ENCODE measurements at regions not wholly inside any gene's neighbourhood (a gene's known extent, or its start where the extent isn't known, plus 50 kb on each side); places are given as distances from the start of the nearest gene placed in this dataset.

DNA sequence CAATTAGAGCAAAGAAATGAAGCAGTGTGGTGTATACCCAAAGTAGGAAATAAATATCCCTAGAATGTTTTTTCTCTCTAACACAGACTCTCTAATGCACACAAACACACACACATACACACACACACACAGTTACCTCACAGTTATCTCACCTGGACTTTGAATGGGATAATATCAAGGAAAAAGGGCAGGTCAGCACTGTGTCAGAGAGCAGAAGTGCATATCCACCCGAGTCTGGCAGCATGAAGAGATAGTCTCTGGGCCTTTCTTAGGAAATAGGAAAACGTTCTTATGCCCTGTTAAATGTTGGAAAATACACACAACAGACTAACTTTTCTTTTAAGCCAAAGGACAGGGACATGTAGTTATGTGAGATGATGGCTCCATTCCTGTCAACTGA is 162.0 kb downstream of the COL6A3 start:
- Mint-ChIP-seq H3K4me3 (no peak overlapping the region), H3K27ac (no peak overlapping the region), H3K9me3 (peaks cover 0 to 9% (median 3%) of the 10 kb centered on the region in 8 donors), H3K36me3 (no peaks in the 10 kb centered on the region), H3K27me3 (peaks cover 12 to 16% of the 10 kb centered on the region in 2 donors), H3K4me1 (no peaks in the 10 kb centered on the region)
- Histone ChIP-seq H3K4me1 (ENCODE audit: insufficient read depth, low read length) (no peaks in the 10 kb centered on the region), H3K4me3 (ENCODE audit: low read length in 2 of 2) (no peak overlapping the region), H3K27ac (ENCODE audit: low read depth, low read length) (no peak overlapping the region), H3K27me3 (ENCODE audit: insufficient read depth, low read length) (peaks cover 6% of the 10 kb centered on the region), H3K9me3 (ENCODE audit: control insufficient read depth in 1 of 2, low read length in 2 of 2) (no peaks in the 10 kb centered on the region), H3K36me3 (ENCODE audit: insufficient read depth, low read length) (no peaks in the 10 kb centered on the region)
- DNase-seq: no peak
- intact Hi-C loops (cut with micrococcal nuclease): no loop called here
- CTCF ChIA-PET (ENCODE audit: partially characterized antibody): no interaction called here
- POLR2A ChIA-PET (ENCODE audit: partially characterized antibody): no interaction called here

DNA sequence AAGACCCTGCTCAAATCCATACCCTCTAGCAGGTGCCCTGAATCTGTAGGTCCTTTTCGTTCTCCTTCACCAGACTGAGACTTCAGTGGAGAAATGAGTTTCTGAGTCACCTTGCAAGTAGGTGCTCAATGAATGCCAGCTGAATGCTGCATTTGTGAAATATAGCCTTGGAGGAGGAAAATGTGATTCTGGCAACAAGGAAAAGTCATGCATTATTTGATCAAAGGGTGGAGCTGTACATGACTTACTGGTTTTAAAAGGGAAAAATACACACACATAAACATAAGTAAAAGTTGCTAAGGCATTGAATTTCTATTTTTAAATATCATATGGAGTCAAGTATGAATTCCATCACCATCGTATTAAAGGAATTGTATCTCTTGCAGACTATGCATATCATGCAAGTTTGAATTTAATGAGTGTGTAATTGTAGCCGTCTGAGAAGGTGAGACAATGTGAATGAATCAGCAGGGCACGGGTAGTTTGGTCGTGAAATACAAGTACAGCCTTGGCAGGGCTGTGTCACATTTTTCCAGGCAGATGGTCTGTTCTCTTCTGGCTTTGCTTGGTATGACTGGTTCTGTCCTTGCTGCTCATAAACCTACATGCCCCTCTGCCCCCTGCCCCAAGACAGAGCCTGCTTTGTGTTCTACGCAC is 160.8 kb downstream of the COL6A3 start:
- POLR2A ChIA-PET (ENCODE audit: partially characterized antibody): no interaction called here
- DNase-seq: no peak
- intact Hi-C loops (cut with micrococcal nuclease): no loop called here
- H3K27ac Mint-ChIP-seq: no peak overlapping the region
- no peaks in the 10 kb centered on the region for H3K36me3 Mint-ChIP-seq
- no peaks in the 10 kb centered on the region for H3K4me1 Mint-ChIP-seq
- Histone ChIP-seq H3K4me1 (ENCODE audit: insufficient read depth, low read length) (no peaks in the 10 kb centered on the region), H3K4me3 (ENCODE audit: low read length in 2 of 2) (no peak overlapping the region), H3K27ac (ENCODE audit: low read depth, low read length) (no peak overlapping the region), H3K9me3 (ENCODE audit: control insufficient read depth in 1 of 2, low read length in 2 of 2) (no peaks in the 10 kb centered on the region), H3K36me3 (ENCODE audit: insufficient read depth, low read length) (no peaks in the 10 kb centered on the region), H3K27me3 (ENCODE audit: insufficient read depth, low read length) (peaks cover 6% of the 10 kb centered on the region)
- H3K4me3 Mint-ChIP-seq: no peak overlapping the region
- peaks cover 0 to 9% (median 3%) of the 10 kb centered on the region in 8 donors for H3K9me3 Mint-ChIP-seq
- peaks cover 14 to 18% of the 10 kb centered on the region in 2 donors for H3K27me3 Mint-ChIP-seq
- CTCF ChIA-PET (ENCODE audit: partially characterized antibody): no interaction called here

DNA sequence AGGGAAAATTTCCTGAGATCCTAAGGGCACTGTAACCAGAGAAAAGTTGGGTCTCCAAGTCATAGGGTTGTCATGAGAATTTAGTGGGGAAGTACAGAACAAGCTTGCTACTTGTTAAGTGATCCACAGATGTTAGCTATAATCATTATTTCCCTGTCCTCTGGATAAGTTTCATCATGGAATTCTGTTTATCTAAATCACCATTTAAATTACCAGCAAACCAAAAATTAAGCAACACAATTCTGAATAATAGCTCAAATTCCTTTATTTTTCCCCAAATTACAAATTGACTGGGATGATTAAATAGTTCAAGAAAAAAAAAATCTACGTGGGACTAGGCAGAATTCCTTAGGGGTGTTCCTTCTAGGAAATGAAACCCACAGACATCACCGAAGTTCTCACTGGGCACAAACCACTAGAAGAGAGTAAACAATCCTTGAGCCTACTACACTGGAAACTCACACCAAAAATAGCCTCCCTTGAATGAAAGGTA is 159.5 kb downstream of the COL6A3 start:
- intact Hi-C loops (cut with micrococcal nuclease): no loop called here

DNA sequence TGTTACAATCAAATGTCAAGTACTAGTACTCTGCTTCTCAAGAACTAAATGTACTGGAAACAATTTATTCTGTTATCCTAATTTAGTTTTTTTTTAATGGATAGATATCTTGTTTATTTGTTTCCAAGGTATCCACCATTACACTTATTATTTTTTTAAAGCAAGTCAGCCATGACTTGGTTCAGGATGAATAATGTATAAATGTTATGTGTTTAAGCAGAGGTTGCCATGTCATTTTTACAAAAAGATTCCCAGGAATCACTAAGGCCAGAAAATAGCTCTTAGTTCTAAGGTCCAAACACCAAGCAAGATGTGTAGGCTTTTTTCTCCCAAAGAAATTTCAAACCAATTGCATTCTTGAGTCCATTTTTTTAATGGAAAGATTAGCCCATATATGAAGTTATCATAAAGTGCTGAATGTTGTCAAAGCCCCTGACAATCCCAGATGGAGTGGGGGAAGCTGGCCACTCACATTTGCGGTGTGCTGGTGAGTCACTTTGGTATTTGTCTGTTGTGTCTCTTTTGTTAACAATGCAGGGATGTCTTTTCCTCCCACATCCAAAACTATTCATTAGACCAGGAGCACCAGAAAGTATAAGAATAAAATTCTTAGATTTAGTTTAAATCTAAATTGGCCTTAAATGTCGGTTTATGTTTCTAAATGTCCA is 158.9 kb downstream of the COL6A3 start:
- Mint-ChIP-seq H3K9me3 (peaks cover 0 to 5% (median 0%) of the 10 kb centered on the region in 8 donors), H3K27me3 (peaks cover 9 to 18% of the 10 kb centered on the region in 2 donors), H3K36me3 (no peaks in the 10 kb centered on the region), H3K4me1 (no peaks in the 10 kb centered on the region), H3K4me3 (no peak overlapping the region), H3K27ac (no peak overlapping the region)
- no peaks in the 10 kb centered on the region for H3K9me3 ChIP-seq (ENCODE audit: control insufficient read depth in 1 of 2, low read length in 2 of 2)
- CTCF ChIA-PET (ENCODE audit: partially characterized antibody): no interaction called here
- H3K36me3 ChIP-seq (ENCODE audit: insufficient read depth, low read length): no peaks in the 10 kb centered on the region
- DNase-seq: no peak
- no peaks in the 10 kb centered on the region for H3K4me1 ChIP-seq (ENCODE audit: insufficient read depth, low read length)
- no peak overlapping the region for H3K4me3 ChIP-seq (ENCODE audit: low read length in 2 of 2)
- H3K27ac ChIP-seq (ENCODE audit: low read depth, low read length): no peak overlapping the region
- POLR2A ChIA-PET (ENCODE audit: partially characterized antibody): no interaction called here
- intact Hi-C loops (cut with micrococcal nuclease): no loop called here
- peaks cover 6% of the 10 kb centered on the region for H3K27me3 ChIP-seq (ENCODE audit: insufficient read depth, low read length)

More for the DNA sequence above, 159.5 kb downstream of the COL6A3 start:
- Histone ChIP-seq H3K36me3 (ENCODE audit: insufficient read depth, low read length) (no peaks in the 10 kb centered on the region), H3K27me3 (ENCODE audit: insufficient read depth, low read length) (peaks cover 6% of the 10 kb centered on the region), H3K27ac (ENCODE audit: low read depth, low read length) (no peak overlapping the region), H3K4me1 (ENCODE audit: insufficient read depth, low read length) (no peaks in the 10 kb centered on the region), H3K9me3 (ENCODE audit: control insufficient read depth in 1 of 2, low read length in 2 of 2) (no peaks in the 10 kb centered on the region), H3K4me3 (ENCODE audit: low read length in 2 of 2) (no peak overlapping the region)
- Mint-ChIP-seq H3K9me3 (peaks cover 0 to 6% (median under 1%) of the 10 kb centered on the region in 8 donors), H3K27ac (no peak overlapping the region), H3K4me1 (no peaks in the 10 kb centered on the region), H3K36me3 (no peaks in the 10 kb centered on the region), H3K27me3 (peaks cover 12 to 19% of the 10 kb centered on the region in 2 donors), H3K4me3 (no peak overlapping the region)
- POLR2A ChIA-PET (ENCODE audit: partially characterized antibody): no interaction called here
- CTCF ChIA-PET (ENCODE audit: partially characterized antibody): no interaction called here
- no peak for DNase-seq

DNA sequence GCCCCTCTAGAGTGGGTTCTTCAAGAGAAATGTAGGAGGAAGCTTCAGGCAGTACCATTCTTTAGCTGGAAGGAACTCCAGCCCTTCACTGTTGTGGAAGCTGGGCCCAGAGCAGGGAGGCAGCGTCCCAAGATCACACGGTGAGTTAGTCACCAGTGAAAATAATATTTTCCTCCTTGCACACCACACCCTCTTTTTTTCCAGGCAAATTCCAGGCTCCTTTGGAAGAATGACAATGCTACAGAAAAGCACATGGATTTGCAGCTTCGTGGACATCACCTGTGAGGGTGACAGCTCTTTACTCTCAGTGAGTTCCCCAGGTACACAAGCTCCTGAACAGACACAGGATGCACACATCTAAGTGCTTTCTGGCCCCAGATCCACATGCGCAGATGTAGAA is 157.1 kb downstream of the COL6A3 start:
- H3K27me3 Mint-ChIP-seq: peaks cover 7 to 16% of the 10 kb centered on the region in 2 donors

DNA sequence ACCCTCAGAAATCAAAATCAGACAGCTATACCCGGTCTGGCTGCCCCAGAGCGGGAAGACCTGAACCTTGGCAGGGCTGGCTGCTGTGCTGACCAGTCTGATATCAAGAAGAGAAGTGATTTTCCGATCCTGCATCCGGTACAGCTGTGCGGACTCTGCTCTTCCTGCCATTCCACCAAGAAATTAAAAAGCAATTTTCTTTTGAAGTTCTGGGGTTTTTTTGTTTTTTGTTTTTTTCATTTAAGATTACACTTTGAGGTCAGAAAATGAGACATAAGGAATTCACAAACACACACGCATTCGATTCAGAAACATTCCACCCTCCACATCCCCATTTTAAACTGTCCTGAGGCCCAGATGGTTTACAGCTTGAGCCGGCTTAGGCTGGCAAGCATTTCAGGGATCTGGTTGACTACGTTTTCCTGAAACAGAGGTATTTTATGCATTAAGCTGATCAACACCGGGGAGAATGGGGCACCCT is 156.5 kb downstream of the COL6A3 start:
- no peak overlapping the region for H3K4me3 ChIP-seq (ENCODE audit: low read length in 2 of 2)
- Mint-ChIP-seq H3K4me3 (no peak overlapping the region), H3K27me3 (peaks cover 6 to 16% of the 10 kb centered on the region in 2 donors), H3K4me1 (no peaks in the 10 kb centered on the region), H3K36me3 (no peaks in the 10 kb centered on the region), H3K27ac (no peak overlapping the region), H3K9me3 (no peaks in the 10 kb centered on the region)
- no peaks in the 10 kb centered on the region for H3K4me1 ChIP-seq (ENCODE audit: insufficient read depth, low read length)
- H3K27ac ChIP-seq (ENCODE audit: low read depth, low read length): no peak overlapping the region
- H3K36me3 ChIP-seq (ENCODE audit: insufficient read depth, low read length): no peaks in the 10 kb centered on the region
- intact Hi-C loops (cut with micrococcal nuclease): no loop called here
- peaks cover 6% of the 10 kb centered on the region for H3K27me3 ChIP-seq (ENCODE audit: insufficient read depth, low read length)
- no peaks in the 10 kb centered on the region for H3K9me3 ChIP-seq (ENCODE audit: control insufficient read depth in 1 of 2, low read length in 2 of 2)
- CTCF ChIA-PET (ENCODE audit: partially characterized antibody): no interaction called here
- DNase-seq: no peak
- POLR2A ChIA-PET (ENCODE audit: partially characterized antibody): no interaction called here

More for the DNA sequence above, 157.1 kb downstream of the COL6A3 start:
- Mint-ChIP-seq H3K4me1 (no peaks in the 10 kb centered on the region), H3K27ac (no peak overlapping the region), H3K9me3 (no peaks in the 10 kb centered on the region), H3K4me3 (no peak overlapping the region), H3K36me3 (no peaks in the 10 kb centered on the region)
- H3K36me3 ChIP-seq (ENCODE audit: insufficient read depth, low read length): no peaks in the 10 kb centered on the region
- H3K27me3 ChIP-seq (ENCODE audit: insufficient read depth, low read length): peaks cover 6% of the 10 kb centered on the region
- ChIA-PET POLR2A (ENCODE audit: partially characterized antibody) (no interaction called here), CTCF (ENCODE audit: partially characterized antibody) (no interaction called here)
- no peak for DNase-seq
- no peak overlapping the region for H3K4me3 ChIP-seq (ENCODE audit: low read length in 2 of 2)
- no peaks in the 10 kb centered on the region for H3K9me3 ChIP-seq (ENCODE audit: control insufficient read depth in 1 of 2, low read length in 2 of 2)
- H3K4me1 ChIP-seq (ENCODE audit: insufficient read depth, low read length): no peaks in the 10 kb centered on the region
- intact Hi-C loops (cut with micrococcal nuclease): no loop called here
- no peak overlapping the region for H3K27ac ChIP-seq (ENCODE audit: low read depth, low read length)

DNA sequence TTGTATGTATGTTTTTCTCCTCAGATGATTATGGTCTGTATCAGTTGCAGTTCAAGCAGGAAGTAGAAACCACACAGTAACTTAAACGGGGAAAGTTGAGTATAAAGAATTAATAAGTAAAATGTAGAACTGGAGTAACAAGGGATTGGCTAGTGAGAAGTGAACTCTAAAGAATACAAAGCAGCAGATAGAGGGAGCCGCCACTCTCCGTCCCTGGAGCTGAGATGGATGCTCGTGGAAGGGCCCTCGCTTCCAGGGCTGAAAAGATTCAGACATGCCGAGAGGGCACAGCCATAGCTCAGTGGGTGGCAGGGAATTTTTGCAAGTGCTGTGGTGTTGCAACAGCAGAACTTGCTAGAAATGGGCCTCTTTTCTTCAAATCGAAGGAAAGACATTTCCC is 155.8 kb downstream of the COL6A3 start:
- Mint-ChIP-seq H3K27ac (no peak overlapping the region), H3K27me3 (peaks cover 6 to 17% of the 10 kb centered on the region in 2 donors), H3K36me3 (no peaks in the 10 kb centered on the region), H3K4me1 (no peaks in the 10 kb centered on the region), H3K4me3 (no peak overlapping the region), H3K9me3 (no peaks in the 10 kb centered on the region)
- Histone ChIP-seq H3K4me1 (ENCODE audit: insufficient read depth, low read length) (no peaks in the 10 kb centered on the region), H3K36me3 (ENCODE audit: insufficient read depth, low read length) (no peaks in the 10 kb centered on the region), H3K4me3 (ENCODE audit: low read length in 2 of 2) (no peak overlapping the region), H3K27ac (ENCODE audit: low read depth, low read length) (no peak overlapping the region), H3K9me3 (ENCODE audit: control insufficient read depth in 1 of 2, low read length in 2 of 2) (no peaks in the 10 kb centered on the region), H3K27me3 (ENCODE audit: insufficient read depth, low read length) (peaks cover 6% of the 10 kb centered on the region)
- ChIA-PET POLR2A (ENCODE audit: partially characterized antibody) (no interaction called here), CTCF (ENCODE audit: partially characterized antibody) (no interaction called here)
- DNase-seq: no peak
- intact Hi-C loops (cut with micrococcal nuclease): no loop called here
